ENCODE measurements at regions not wholly inside any gene's neighbourhood (a gene's known extent, or its start where the extent isn't known, plus 50 kb on each side); places are given as distances from the start of the nearest gene placed in this dataset.

GRCh38 chr18:28466204-28466603 is 289.3 kb upstream of the CDH2 start:
- no peak for TF ChIP-seq LRRFIP1 (CRISPR knock-in tag; conservative IDR thresholded peaks at IDR 0.05)
- no peak for TF ChIP-seq ZNF746 (CRISPR knock-in tag; IDR thresholded peaks at IDR 0.05)
- no peak for TF ChIP-seq CREBL2 (CRISPR knock-in tag; IDR thresholded peaks at IDR 0.05; ENCODE audit: borderline replicate concordance)
- H2AFZ ChIP-seq (ENCODE audit: low read length) = no peak overlapping the region
- H3K27ac ChIP-seq (ENCODE audit: extremely low read length, insufficient read depth, low read length) = no peak overlapping the region
- H3K36me3 ChIP-seq (replicated peaks in 1 of 2; ENCODE audit: control insufficient read depth in 1 of 2, insufficient read depth in 2 of 2, low read length in 2 of 2) = no peaks in the 10 kb centered on the region
- ChIA-PET POLR2A (no interaction called here), CTCF (ENCODE audit: low intra/inter-chr PET ratio, low total read pairs) (no interaction called here)
- H3K4me3 ChIP-seq (replicated peaks in 1 of 3; ENCODE audit: insufficient read depth in 1 of 3, low read depth in 2 of 3, low read length in 3 of 3) = no peak overlapping the region
- H3K79me2 ChIP-seq (ENCODE audit: insufficient read depth, low read length) = no peaks in the 10 kb centered on the region
- no peak for DNase-seq (ENCODE audit: low spot score)
- in situ Hi-C loops (cut with HindIII; ENCODE audit: extremely low pct_ligation_motif_present, low pct_unique_long_range_greater_than_20kb) = no loop called here
- H3K9me3 ChIP-seq (ENCODE audit: low read length) = no peaks in the 10 kb centered on the region
- H3K4me2 ChIP-seq (ENCODE audit: low read depth, low read length) = no peak overlapping the region
- FAIRE-seq = no peak
- whole genome bisulfite sequencing (ENCODE audit: low lambda C conversion rate) = 2% methylated on average over 2 of the region's 2 CpGs
- ATAC-seq = no peak
- H3K27me3 ChIP-seq (ENCODE audit: control insufficient read depth in 1 of 2, insufficient read depth in 2 of 2, low read length in 2 of 2) = no peaks in the 10 kb centered on the region
- no peaks in the 10 kb centered on the region for H4K20me1 ChIP-seq (ENCODE audit: insufficient read depth, low read length)
- H3K4me1 ChIP-seq (ENCODE audit: insufficient read depth, low read length) = no peaks in the 10 kb centered on the region
- no peak overlapping the region for H3K9ac ChIP-seq (ENCODE audit: insufficient read depth, low read depth, low read length)
- intact Hi-C loops (cut with micrococcal nuclease; ENCODE audit: unreplicated experiment) = no loop called here
- no TSS peak for BruUV-seq (replicated peaks)

GRCh38 chr18:28459587-28459986 is 282.7 kb upstream of the CDH2 start:
- ChIA-PET POLR2A (no interaction called here), CTCF (ENCODE audit: low intra/inter-chr PET ratio, low total read pairs) (no interaction called here)
- Histone ChIP-seq H2AFZ (ENCODE audit: low read length) (no peak overlapping the region), H3K4me2 (ENCODE audit: low read depth, low read length) (no peak overlapping the region), H3K9me3 (ENCODE audit: low read length) (no peaks in the 10 kb centered on the region), H3K36me3 (replicated peaks in 1 of 2; ENCODE audit: control insufficient read depth in 1 of 2, insufficient read depth in 2 of 2, low read length in 2 of 2) (no peaks in the 10 kb centered on the region), H3K9ac (ENCODE audit: insufficient read depth, low read depth, low read length) (no peak overlapping the region), H3K4me3 (replicated peaks in 1 of 3; ENCODE audit: insufficient read depth in 1 of 3, low read depth in 2 of 3, low read length in 3 of 3) (no peak overlapping the region), H3K27ac (ENCODE audit: extremely low read length, insufficient read depth, low read length) (no peak overlapping the region), H3K4me1 (ENCODE audit: insufficient read depth, low read length) (peaks cover 6% of the 10 kb centered on the region; the same call in 1 of the 2 replicates), H3K79me2 (ENCODE audit: insufficient read depth, low read length) (no peaks in the 10 kb centered on the region), H3K27me3 (ENCODE audit: control insufficient read depth in 1 of 2, insufficient read depth in 2 of 2, low read length in 2 of 2) (no peaks in the 10 kb centered on the region), H4K20me1 (ENCODE audit: insufficient read depth, low read length) (no peaks in the 10 kb centered on the region)
- ATAC-seq = peak; percentile 80
- in situ Hi-C loops (cut with HindIII; ENCODE audit: extremely low pct_ligation_motif_present, low pct_unique_long_range_greater_than_20kb) (no loop called here), intact Hi-C loops (cut with micrococcal nuclease; ENCODE audit: unreplicated experiment) (no loop called here)
- DNase-seq (ENCODE audit: low spot score) = peak; percentile 27
- peak; percentile 8 for FAIRE-seq
- 0% methylated on average over 2 of the region's 2 CpGs for WGBS (ENCODE audit: low lambda C conversion rate)
- no TSS peak for BruUV-seq (replicated peaks)
- peak; percentile 64; the same call in 1 of the 2 replicates for TF ChIP-seq PPARG (CRISPR knock-in tag; conservative IDR thresholded peaks at IDR 0.05)
- peak; percentile 82 for TF ChIP-seq ATF7 (IDR thresholded peaks at IDR 0.05)
- no peak for TF ChIP-seq ATF7 (CRISPR knock-in tag; IDR thresholded peaks at IDR 0.05)
- TF ChIP-seq FOXP4 (CRISPR knock-in tag; IDR thresholded peaks at IDR 0.05) = 0 out of 2 replicates have a peak, but pooled peaks have one; percentile 24
- TF ChIP-seq ZNF225 (CRISPR knock-in tag; IDR thresholded peaks at IDR 0.05) = no peak
- TF ChIP-seq SOX6 (IDR thresholded peaks at IDR 0.05) = no peak
- peak; percentile 63; the same call in 1 of the 2 replicates for TF ChIP-seq SOX6 (CRISPR knock-in tag; IDR thresholded peaks at IDR 0.05)
- TF ChIP-seq RARA (CRISPR knock-in tag; IDR thresholded peaks at IDR 0.05) = peak; percentile 47
- peak; percentile 45; the same call in 1 of the 2 replicates for TF ChIP-seq SALL1 (CRISPR knock-in tag; IDR thresholded peaks at IDR 0.05)
- TF ChIP-seq FOXA3 (CRISPR knock-in tag; IDR thresholded peaks at IDR 0.05) = peak; percentile 33; the same call in 1 of the 2 replicates
- TF ChIP-seq HNF4G (IDR thresholded peaks at IDR 0.05; ENCODE audit: borderline replicate concordance, low read depth, low read length) = peak; percentile 40; the same call in 1 of the 2 replicates
- TF ChIP-seq HNF4G (CRISPR knock-in tag; IDR thresholded peaks at IDR 0.05; ENCODE audit: borderline replicate concordance, low read depth) = no peak
- TF ChIP-seq ZNF251 (CRISPR knock-in tag; IDR thresholded peaks at IDR 0.05) = no peak
- TF ChIP-seq FOXA1 (IDR thresholded peaks at IDR 0.05) = no peak
- TF ChIP-seq FOXA1 (CRISPR knock-in tag; IDR thresholded peaks at IDR 0.05) = 0 out of 2 replicates have a peak, but pooled peaks have one; percentile 10
